LNCaP clone FGC (cell line): ENCODE measurements at regions not wholly inside any gene's neighbourhood (a gene's known extent, or its start where the extent isn't known, plus 50 kb on each side); places are given as distances from the start of the nearest gene placed in this dataset.

Source experiments
- DNase-seq: peaks from one replicate; pipeline ENCODE4 v3.0.0-alpha.2; 2011; ENCODE audit warnings: low read depth
- H3K4me3 ChIP-seq: 2 replicates; pipeline ENCODE4 v1.5.1; 2011; ENCODE audit warnings: mild to moderate bottlenecking, low read depth, low read length, control low read depth
- CTCF ChIP-seq: IDR thresholded peaks from 2 replicates; pipeline ENCODE4 v1.5.1; 2012; ENCODE audit warnings: mild to moderate bottlenecking; ENCODE audit not compliant: control insufficient read depth, insufficient read depth; ENCODE audit errors: extremely low read depth

GRCh38 chr12:25713264-25713663, 160.2 kb upstream of the LMNTD1 start:
- no peak for TF ChIP-seq CTCF
- no peak for DNase-seq

GRCh38 chr12:25714198-25714984, 161.3 kb upstream of the LMNTD1 start:
- TF ChIP-seq CTCF: no peak
- DNase-seq: no peak
- no peak overlapping the region for H3K4me3 ChIP-seq

More at GRCh38 chr12:25713264-25713663, 160.2 kb upstream of the LMNTD1 start:
- no peak overlapping the region for H3K4me3 ChIP-seq

- TF ChIP-seq CTCF: no peak
- no peak for DNase-seq
- no peak overlapping the region for H3K4me3 ChIP-seq
These were observed 162.0 kb upstream of the LMNTD1 start for GRCh38 chr12:25715102-25715501.

GRCh38 chr12:25716842-25717241, 163.8 kb upstream of the LMNTD1 start:
- TF ChIP-seq CTCF: no peak
- no peak for DNase-seq
- no peak overlapping the region for H3K4me3 ChIP-seq

GRCh38 chr12:25717552-25717951, 164.5 kb upstream of the LMNTD1 start:
- H3K4me3 ChIP-seq: no peak overlapping the region
- no peak for DNase-seq
- no peak for TF ChIP-seq CTCF

GRCh38 chr12:25718081-25718731, 165.1 kb upstream of the LMNTD1 start:
- TF ChIP-seq CTCF: no peak
- no peak overlapping the region for H3K4me3 ChIP-seq
- DNase-seq: no peak

GRCh38 chr12:25719505-25719904, 166.4 kb upstream of the LMNTD1 start:
- no peak overlapping the region for H3K4me3 ChIP-seq
- DNase-seq: no peak
- no peak for TF ChIP-seq CTCF
